ENCODE measurements at regions not wholly inside any gene's neighbourhood (a gene's known extent, or its start where the extent isn't known, plus 50 kb on each side); places are given as distances from the start of the nearest gene placed in this dataset.

DNA sequence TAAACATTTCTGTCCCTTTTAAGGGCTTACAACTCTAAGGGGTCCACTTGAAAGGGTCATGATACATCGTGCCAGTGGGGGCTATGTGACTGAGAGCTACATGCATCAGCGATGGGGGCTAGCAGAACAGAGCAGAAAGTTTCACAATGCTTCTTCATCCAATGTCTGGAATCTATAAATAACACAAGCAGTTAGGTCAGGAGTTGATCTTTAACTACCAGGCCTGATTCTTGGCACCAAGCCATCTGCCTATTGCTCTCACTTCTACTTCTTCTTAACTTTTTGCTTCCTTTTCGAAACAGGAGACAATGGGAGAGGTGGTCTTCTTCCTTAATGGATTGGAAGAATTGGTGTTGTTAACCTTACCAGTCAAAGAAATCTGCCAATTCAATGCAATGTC, 410.0 kb downstream of the TGFB2 start:
- ChIA-PET CTCF (no interaction called here), POLR2A (no interaction called here)
- TF ChIP-seq, protein P1, sequence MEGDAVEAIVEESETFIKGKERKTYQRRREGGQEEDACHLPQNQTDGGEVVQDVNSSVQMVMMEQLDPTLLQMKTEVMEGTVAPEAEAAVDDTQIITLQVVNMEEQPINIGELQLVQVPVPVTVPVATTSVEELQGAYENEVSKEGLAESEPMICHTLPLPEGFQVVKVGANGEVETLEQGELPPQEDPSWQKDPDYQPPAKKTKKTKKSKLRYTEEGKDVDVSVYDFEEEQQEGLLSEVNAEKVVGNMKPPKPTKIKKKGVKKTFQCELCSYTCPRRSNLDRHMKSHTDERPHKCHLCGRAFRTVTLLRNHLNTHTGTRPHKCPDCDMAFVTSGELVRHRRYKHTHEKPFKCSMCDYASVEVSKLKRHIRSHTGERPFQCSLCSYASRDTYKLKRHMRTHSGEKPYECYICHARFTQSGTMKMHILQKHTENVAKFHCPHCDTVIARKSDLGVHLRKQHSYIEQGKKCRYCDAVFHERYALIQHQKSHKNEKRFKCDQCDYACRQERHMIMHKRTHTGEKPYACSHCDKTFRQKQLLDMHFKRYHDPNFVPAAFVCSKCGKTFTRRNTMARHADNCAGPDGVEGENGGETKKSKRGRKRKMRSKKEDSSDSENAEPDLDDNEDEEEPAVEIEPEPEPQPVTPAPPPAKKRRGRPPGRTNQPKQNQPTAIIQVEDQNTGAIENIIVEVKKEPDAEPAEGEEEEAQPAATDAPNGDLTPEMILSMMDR (IDR thresholded peaks at IDR 0.05; ENCODE audit: control extremely low read depth, extremely low read depth, low read depth, missing control alignments): no peak
- no peak for DNase-seq (ENCODE audit: extremely low spot score)

DNA sequence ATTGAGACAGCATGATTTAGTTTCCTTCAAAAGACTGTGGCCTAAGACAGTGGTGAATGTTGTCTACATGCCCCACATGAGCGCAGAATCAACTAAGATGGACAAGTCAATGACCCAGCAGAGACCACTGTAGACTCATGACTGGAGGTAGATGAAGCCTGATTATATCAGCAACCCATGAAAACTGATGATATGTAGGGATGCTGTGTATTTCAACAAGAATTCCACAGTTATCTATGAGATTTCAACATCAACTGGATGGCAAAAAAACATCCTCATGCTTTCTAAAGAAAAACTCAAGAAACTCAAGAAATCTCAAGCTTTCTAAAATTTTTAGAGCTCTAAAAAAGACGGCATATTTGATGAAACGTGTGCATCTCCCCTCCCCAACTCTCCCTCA, 413.9 kb upstream of the LYPLAL1 start:
- POLR2A ChIA-PET: no interaction called here
- TF ChIP-seq, protein P1 (IDR thresholded peaks at IDR 0.05; ENCODE audit: control extremely low read depth, extremely low read depth, low read depth, missing control alignments): no peak

DNA sequence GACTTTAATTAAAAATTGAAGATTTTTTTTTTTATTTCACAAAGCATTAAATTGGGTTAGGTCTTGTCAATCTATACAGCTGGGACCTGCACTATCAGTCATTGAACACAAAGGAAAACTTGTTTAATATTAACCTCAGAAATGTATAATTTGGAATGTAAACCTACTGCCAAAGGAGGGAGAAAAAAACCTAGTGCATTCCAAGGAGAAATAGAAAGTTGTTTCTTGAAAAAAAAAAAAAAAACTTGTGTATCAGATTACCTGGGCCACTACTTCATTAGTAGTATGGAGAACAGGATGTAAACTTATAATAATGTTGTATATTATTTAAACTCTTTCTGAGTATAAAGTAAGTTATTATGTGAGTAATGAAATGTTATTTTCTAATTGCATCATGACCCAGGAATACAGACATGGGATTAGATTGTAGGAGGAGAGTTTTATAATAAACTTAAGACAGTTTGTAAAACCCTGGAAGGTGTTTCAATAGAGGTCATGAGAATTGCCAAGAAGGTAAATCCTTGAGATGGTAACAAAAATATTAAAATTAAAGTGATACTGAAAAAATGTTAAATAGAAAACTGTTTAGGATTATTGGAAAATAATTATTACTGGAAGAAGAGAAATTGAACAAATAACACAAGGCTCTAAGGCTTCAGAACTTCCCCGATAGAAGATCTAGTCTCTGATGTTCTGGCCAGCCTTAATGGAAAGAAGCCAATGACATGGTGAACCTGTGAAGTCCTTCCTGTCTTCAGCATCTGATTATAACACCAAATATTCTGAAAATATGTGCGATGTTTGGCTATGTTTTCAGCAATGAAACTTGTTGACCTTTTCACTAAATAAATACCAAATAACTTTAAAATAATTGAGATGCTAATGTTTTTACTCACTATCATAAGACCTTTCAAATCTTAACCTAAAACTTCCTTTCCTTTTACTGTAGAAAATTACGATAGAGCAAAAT, 412.8 kb upstream of the LYPLAL1 start:
- DNase-seq (ENCODE audit: extremely low spot score): no peak
- TF ChIP-seq, protein P1 (IDR thresholded peaks at IDR 0.05; ENCODE audit: control extremely low read depth, extremely low read depth, low read depth, missing control alignments): no peak
- POLR2A ChIA-PET: no interaction called here
- CTCF ChIA-PET: interaction anchor here (1.2 kb wide), 1 partner anchor 8 kb away, joined by 4 read pairs; no protein-coding TSS in a partner anchor

More for the DNA sequence above, 413.9 kb upstream of the LYPLAL1 start:
- CTCF ChIA-PET: no interaction called here
- no peak for DNase-seq (ENCODE audit: extremely low spot score)

DNA sequence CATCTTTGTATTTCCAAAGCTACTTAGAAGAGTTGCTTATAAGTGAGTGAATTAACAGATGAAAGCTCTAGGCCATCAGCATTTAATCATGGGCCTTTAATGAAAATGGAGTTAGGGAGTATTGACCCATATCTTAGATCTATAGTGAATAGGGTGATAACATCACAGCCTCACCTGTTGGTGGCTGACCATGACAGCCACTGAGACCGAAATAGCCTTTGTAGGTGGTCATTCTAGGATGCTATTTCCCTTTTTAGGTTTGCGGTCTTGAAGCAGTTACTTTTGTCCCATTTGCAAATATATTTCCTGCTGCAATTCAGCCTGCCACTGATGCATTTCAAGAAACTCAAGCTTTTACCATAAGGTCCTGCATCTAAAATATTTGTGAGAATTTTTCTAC, 410.1 kb upstream of the LYPLAL1 start:
- ChIA-PET POLR2A (no interaction called here), CTCF (interaction anchor here (1.3 kb wide), 1 partner anchor 859 kb away, joined by 3 read pairs; no protein-coding TSS in a partner anchor)
- TF ChIP-seq, protein P1 (IDR thresholded peaks at IDR 0.05; ENCODE audit: control extremely low read depth, extremely low read depth, low read depth, missing control alignments): no peak
- DNase-seq (ENCODE audit: extremely low spot score): no peak

DNA sequence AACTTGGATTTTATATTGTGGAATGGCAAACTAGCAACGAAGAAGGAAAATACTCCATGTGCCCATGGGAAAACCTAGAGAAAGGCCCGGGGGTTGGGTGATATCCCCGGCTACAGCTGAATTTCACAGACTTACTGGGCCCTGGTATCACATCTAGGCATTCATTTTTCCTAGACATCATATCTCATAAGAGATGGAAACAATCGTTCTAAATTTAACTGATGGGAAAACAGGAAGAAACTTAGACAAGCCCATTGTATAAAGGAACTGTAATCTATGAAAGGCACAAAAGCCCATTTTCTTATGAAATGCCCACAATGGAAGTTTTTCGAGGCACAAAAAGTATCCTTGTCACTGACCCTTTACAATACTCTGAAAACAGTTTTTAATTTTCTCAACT, 407.9 kb upstream of the LYPLAL1 start:
- TF ChIP-seq, protein P1 (IDR thresholded peaks at IDR 0.05; ENCODE audit: control extremely low read depth, extremely low read depth, low read depth, missing control alignments): no peak
- CTCF ChIA-PET: interaction anchor here (1.2 to 1.3 kb wide), 3 partner anchors 10 to 22 kb away, joined by 3 read pairs; no protein-coding TSS in a partner anchor
- DNase-seq (ENCODE audit: extremely low spot score): no peak
- POLR2A ChIA-PET: no interaction called here

DNA sequence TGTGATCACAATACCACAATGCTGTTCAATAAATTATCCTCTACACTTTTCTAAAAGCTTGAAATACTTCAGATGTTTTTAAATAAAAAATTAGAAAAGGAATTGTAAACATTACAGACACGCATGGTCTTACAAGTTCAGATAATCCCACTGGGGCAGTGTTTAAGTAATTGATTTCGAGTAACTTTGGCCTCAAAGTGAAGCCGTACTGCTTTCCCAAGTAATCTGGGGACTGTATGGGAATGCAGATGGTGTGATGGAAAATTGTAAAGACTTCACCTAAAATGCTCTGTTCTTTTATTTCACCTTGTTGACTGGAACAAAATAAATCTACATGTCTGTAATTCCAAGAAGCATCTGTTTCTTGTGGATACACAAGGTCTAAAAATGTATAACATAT, 401.7 kb upstream of the LYPLAL1 start:
- DNase-seq (ENCODE audit: extremely low spot score): no peak
- TF ChIP-seq, protein P1 (IDR thresholded peaks at IDR 0.05; ENCODE audit: control extremely low read depth, extremely low read depth, low read depth, missing control alignments): no peak
- ChIA-PET CTCF (no interaction called here), POLR2A (no interaction called here)

Data from GM10248 (cell line).